RWPE2 (cell line): ENCODE measurements at regions not wholly inside any gene's neighbourhood (a gene's known extent, or its start where the extent isn't known, plus 50 kb on each side); places are given as distances from the start of the nearest gene placed in this dataset.

Experiments used
- ATAC-seq: fragments of 200-7000 bp; cut with Tn5 transposase; 3 replicates; pipeline ENCODE4 v1.9.1; 2021; ENCODE audit warnings: low read depth
- DNase-seq: peaks from one replicate; pipeline ENCODE4 v3.0.0-alpha.2; 2020; ENCODE audit warnings: low spot score
- H3K27ac ChIP-seq: fragments of 450-650 bp; 2 replicates; pipeline ENCODE4 v1.5.1; 2017; ENCODE audit warnings: mild to moderate bottlenecking; ENCODE audit not compliant: poor library complexity, severe bottlenecking
- H3K27me3 ChIP-seq: fragments of 250-450 bp; sonication (Bioruptor Pico); 2 replicates; pipeline ENCODE4 v1.5.1; 2021; ENCODE audit warnings: mild to moderate bottlenecking, moderate library complexity; ENCODE audit not compliant: insufficient read depth, poor library complexity, severe bottlenecking
- H3K36me3 ChIP-seq: fragments of 250-450 bp; sonication (Bioruptor Pico); 2 replicates; pipeline ENCODE4 v1.5.1; 2020; ENCODE audit warnings: low read depth, mild to moderate bottlenecking, moderate library complexity
- H3K4me1 ChIP-seq: fragments of 250-450 bp; sonication (Bioruptor Pico); 2 replicates; pipeline ENCODE4 v1.5.1; 2021; ENCODE audit warnings: mild to moderate bottlenecking, moderate library complexity; ENCODE audit not compliant: insufficient read depth, poor library complexity, severe bottlenecking
- H3K4me3 ChIP-seq: fragments of 250-450 bp; sonication (Bioruptor Pico); 2 replicates; pipeline ENCODE4 v1.5.1; 2021; ENCODE audit warnings: mild to moderate bottlenecking, moderate library complexity; ENCODE audit not compliant: severe bottlenecking
- H3K9me3 ChIP-seq: fragments of 250-450 bp; sonication (Bioruptor Pico); 2 replicates; pipeline ENCODE4 v1.5.1; 2021; ENCODE audit warnings: mild to moderate bottlenecking, moderate library complexity; ENCODE audit not compliant: severe bottlenecking
- TF ChIP-seq, protein P1 (sequence below): fragments of 450-650 bp; IDR thresholded peaks from one replicate; pipeline ENCODE4 v1.5.1; 2017; ENCODE audit warnings: mild to moderate bottlenecking, moderate library complexity; ENCODE audit not compliant: poor library complexity, severe bottlenecking

DNA sequence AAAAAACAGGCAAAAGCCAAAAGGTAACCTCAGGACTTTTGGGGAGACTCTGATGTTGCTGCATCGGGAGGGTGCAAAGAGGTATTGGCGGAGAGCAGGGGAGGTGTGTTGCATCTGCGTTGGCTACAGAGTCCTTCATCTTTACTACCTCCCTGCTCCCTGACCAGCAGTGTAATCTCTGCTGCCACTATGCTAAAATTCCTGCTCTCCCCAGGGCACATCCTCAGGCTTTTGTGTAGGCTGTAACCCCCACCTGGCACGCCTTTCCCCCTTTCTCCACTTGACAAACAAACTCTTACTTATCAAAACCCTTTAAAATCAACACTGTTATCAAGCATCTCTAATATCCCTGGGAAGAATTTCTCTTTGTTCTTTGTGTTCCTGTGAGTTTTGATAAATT is 435.3 kb downstream of the HAPSTR1 start:
- Histone ChIP-seq H3K4me3 (no peak overlapping the region), H3K4me1 (no peaks in the 10 kb centered on the region), H3K36me3 (no peaks in the 10 kb centered on the region), H3K27ac (no peak overlapping the region), H3K9me3 (no peaks in the 10 kb centered on the region), H3K27me3 (no peaks in the 10 kb centered on the region)
- TF ChIP-seq, protein P1, sequence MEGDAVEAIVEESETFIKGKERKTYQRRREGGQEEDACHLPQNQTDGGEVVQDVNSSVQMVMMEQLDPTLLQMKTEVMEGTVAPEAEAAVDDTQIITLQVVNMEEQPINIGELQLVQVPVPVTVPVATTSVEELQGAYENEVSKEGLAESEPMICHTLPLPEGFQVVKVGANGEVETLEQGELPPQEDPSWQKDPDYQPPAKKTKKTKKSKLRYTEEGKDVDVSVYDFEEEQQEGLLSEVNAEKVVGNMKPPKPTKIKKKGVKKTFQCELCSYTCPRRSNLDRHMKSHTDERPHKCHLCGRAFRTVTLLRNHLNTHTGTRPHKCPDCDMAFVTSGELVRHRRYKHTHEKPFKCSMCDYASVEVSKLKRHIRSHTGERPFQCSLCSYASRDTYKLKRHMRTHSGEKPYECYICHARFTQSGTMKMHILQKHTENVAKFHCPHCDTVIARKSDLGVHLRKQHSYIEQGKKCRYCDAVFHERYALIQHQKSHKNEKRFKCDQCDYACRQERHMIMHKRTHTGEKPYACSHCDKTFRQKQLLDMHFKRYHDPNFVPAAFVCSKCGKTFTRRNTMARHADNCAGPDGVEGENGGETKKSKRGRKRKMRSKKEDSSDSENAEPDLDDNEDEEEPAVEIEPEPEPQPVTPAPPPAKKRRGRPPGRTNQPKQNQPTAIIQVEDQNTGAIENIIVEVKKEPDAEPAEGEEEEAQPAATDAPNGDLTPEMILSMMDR = no peak
- DNase-seq = no peak
- no peak for ATAC-seq

DNA sequence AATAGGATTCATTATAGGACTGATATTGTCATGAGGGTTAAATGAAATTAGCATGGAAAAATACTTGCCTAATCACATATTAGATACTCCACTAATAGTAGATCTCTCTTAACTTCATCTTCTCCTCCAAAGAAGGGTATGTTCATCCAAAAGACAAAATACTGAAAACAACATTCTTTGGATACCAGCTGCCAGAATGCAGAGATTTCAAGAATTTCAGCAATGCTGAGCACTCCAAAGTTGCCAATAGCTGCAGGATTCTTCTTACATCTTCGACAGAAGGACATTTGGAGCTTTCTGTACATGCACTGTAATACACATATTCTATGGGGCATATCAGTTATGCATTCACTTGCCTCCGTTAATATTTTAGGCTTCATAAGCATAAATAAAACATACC is 436.5 kb downstream of the HAPSTR1 start:
- no peak overlapping the region for H3K27ac ChIP-seq
- no peak for ATAC-seq
- H3K4me3 ChIP-seq = no peak overlapping the region
- TF ChIP-seq, protein P1 = no peak
- DNase-seq = no peak
- no peaks in the 10 kb centered on the region for H3K27me3 ChIP-seq
- H3K9me3 ChIP-seq = no peaks in the 10 kb centered on the region
- no peaks in the 10 kb centered on the region for H3K36me3 ChIP-seq
- no peaks in the 10 kb centered on the region for H3K4me1 ChIP-seq

DNA sequence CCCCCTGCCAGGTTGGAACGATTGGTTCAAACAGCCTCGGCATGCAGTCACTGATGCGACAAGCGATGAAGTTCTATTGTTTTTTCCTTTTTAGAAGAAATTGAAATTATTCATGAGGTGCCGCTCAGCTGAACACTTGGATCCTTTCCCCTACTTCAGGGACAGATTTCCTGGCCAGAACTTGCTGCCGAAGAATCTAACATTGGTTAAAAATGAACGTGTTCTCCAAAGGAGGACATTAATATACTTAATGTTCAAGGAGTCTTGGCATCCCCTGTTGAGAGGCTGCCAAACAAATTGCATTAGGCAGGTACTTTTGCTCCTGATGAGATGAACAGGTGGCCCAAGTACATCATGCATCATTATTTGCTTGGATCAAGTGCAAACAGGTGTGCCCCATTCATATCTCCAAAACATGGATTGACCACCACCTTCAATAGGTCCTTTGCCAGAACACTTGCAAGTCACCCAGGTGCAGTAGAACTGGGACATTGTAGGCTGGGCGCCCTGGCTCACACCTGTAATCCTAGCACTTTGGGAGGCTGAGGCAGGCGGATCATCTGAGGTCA is 437.2 kb downstream of the HAPSTR1 start:
- no peak for ATAC-seq
- TF ChIP-seq, protein P1 = no peak
- Histone ChIP-seq H3K9me3 (no peaks in the 10 kb centered on the region), H3K36me3 (no peaks in the 10 kb centered on the region), H3K27me3 (no peaks in the 10 kb centered on the region), H3K4me1 (no peaks in the 10 kb centered on the region), H3K27ac (no peak overlapping the region), H3K4me3 (no peak overlapping the region)
- DNase-seq = no peak

DNA sequence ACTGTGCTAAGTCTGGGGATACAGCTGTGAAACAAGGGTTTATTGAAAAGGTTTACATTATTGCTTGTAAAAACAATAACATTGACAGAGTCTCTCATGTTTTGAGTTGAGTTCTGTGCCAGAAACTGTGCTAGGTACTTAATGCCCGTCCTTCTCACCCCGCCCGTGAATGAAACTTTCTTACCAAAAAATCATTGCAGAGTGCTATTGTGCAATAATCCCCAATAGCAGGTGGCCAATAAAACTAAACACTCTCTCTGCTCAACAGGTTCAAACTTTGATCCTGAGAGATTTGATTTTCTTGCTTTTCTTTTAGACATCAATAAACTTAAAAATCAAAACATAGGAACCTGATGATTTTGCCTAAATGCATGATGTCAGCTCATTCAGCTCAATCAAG is 441.6 kb downstream of the HAPSTR1 start:
- no peaks in the 10 kb centered on the region for H3K9me3 ChIP-seq
- ATAC-seq (no peak), DNase-seq (no peak)
- H3K4me3 ChIP-seq = no peak overlapping the region
- no peaks in the 10 kb centered on the region for H3K27me3 ChIP-seq
- no peaks in the 10 kb centered on the region for H3K4me1 ChIP-seq
- TF ChIP-seq, protein P1 = no peak
- H3K27ac ChIP-seq = no peak overlapping the region
- H3K36me3 ChIP-seq = no peaks in the 10 kb centered on the region

DNA sequence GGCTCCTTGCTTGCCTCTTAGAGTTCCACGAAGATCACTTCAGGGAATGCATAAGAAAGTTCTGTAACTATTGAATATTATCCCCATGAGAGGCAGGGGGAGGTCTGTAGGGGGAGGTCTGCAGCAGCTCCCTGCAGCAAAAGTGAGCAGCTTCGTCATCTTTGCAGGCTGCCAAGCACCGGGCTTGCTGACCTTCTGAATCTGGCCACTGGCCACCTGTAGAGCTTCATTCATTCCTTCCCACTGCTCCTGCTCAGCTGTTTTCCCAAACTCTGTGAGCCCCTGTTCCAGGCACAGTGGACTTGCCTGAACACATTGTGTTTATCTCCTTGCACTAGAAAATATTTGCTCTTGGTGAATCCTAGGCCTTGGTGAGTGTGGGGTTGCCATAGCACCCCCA is 443.3 kb downstream of the HAPSTR1 start:
- no peaks in the 10 kb centered on the region for H3K36me3 ChIP-seq
- no peak overlapping the region for H3K4me3 ChIP-seq
- TF ChIP-seq, protein P1 = no peak
- ATAC-seq = no peak
- H3K9me3 ChIP-seq = no peaks in the 10 kb centered on the region
- DNase-seq = no peak
- H3K27me3 ChIP-seq = no peaks in the 10 kb centered on the region
- no peak overlapping the region for H3K27ac ChIP-seq
- no peaks in the 10 kb centered on the region for H3K4me1 ChIP-seq
